Hepatocyte (in vitro differentiated cells): ENCODE measurements at regions not wholly inside any gene's neighbourhood (a gene's known extent, or its start where the extent isn't known, plus 50 kb on each side); places are given as distances from the start of the nearest gene placed in this dataset.

Experiments
- EZH2 ChIP-seq: fragments of 200-600 bp; sonication (generic); IDR thresholded peaks from 2 replicates; pipeline ENCODE4 v1.6.1; 2016; ENCODE audit warnings: antibody characterized with exemption, mild to moderate bottlenecking, borderline replicate concordance
- TF ChIP-seq, protein P1 (sequence below): fragments of 200-600 bp; sonication (generic); IDR thresholded peaks from 2 replicates; pipeline ENCODE4 v1.5.1; 2016; ENCODE audit warnings: antibody characterized with exemption, mild to moderate bottlenecking; ENCODE audit not compliant: poor library complexity

DNA sequence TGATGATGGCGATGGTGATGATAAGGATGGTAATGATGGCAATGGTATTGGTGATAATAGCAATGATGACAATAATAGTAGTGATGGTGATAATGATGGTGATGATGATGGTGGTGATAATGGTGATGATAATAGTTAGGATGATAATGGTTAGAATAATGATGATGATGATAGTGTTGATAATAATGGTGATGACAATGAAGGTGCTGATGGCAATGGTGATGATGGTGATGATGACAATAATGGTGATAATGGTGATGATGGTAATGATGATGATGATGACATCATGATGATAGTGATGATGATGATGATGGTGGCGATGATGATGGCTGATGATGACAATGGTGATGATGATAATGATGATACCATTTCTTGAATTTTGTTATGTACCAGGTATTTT lies 309.9 kb downstream of the MIAT start:
- TF ChIP-seq, protein P1, sequence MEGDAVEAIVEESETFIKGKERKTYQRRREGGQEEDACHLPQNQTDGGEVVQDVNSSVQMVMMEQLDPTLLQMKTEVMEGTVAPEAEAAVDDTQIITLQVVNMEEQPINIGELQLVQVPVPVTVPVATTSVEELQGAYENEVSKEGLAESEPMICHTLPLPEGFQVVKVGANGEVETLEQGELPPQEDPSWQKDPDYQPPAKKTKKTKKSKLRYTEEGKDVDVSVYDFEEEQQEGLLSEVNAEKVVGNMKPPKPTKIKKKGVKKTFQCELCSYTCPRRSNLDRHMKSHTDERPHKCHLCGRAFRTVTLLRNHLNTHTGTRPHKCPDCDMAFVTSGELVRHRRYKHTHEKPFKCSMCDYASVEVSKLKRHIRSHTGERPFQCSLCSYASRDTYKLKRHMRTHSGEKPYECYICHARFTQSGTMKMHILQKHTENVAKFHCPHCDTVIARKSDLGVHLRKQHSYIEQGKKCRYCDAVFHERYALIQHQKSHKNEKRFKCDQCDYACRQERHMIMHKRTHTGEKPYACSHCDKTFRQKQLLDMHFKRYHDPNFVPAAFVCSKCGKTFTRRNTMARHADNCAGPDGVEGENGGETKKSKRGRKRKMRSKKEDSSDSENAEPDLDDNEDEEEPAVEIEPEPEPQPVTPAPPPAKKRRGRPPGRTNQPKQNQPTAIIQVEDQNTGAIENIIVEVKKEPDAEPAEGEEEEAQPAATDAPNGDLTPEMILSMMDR, result no peak
- no peak for TF ChIP-seq EZH2
